ENCODE measurements at regions not wholly inside any gene's neighbourhood (a gene's known extent, or its start where the extent isn't known, plus 50 kb on each side); places are given as distances from the start of the nearest gene placed in this dataset.

GRCh38 chr21:23955135-23955843 lies 1652.0 kb downstream of the MRPL39 start:
- no peak overlapping the region for H3K4me3 Mint-ChIP-seq

More at GRCh38 chr21:23955135-23955843, 1652.0 kb downstream of the MRPL39 start:
- H3K4me1 ChIP-seq (ENCODE audit: insufficient read depth): no peaks in the 10 kb centered on the region
- H3K79me2 ChIP-seq (replicated peaks; ENCODE audit: insufficient read depth): no peaks in the 10 kb centered on the region
- ATAC-seq (no peak), DNase-seq (ENCODE audit: low spot score) (no peak)
- Mint-ChIP-seq H3K9me3 (peaks cover 65% of the 10 kb centered on the region), H3K36me3 (ENCODE audit: low read depth) (peaks cover 4% of the 10 kb centered on the region; the same call in 2 of the 3 replicates), H3K27ac (no peak overlapping the region), H3K27me3 (ENCODE audit: insufficient read depth, low read depth, poor library complexity) (peaks cover 3% of the 10 kb centered on the region), H3K4me1 (no peaks in the 10 kb centered on the region)
- no peaks in the 10 kb centered on the region for H4K20me1 ChIP-seq (replicated peaks; ENCODE audit: insufficient read depth)
- TF ChIP-seq JUNB (IDR thresholded peaks at IDR 0.05; ENCODE audit: unreplicated experiment) (no peak), EZH2phosphoT487 (IDR thresholded peaks at IDR 0.05; ENCODE audit: unreplicated experiment) (no peak), ZNF462 (CRISPR knock-in tag; IDR thresholded peaks at IDR 0.05) (no peak), NANOG (IDR thresholded peaks at IDR 0.05; ENCODE audit: borderline replicate concordance) (no peak), REST (IDR thresholded peaks at IDR 0.05; ENCODE audit: unreplicated experiment) (no peak), CREB1 (CRISPR knock-in tag; IDR thresholded peaks at IDR 0.05; ENCODE audit: low read depth) (no peak), ETS1 (IDR thresholded peaks at IDR 0.05) (no peak), STAT1 (IDR thresholded peaks at IDR 0.05; ENCODE audit: unreplicated experiment) (no peak), CTCF (conservative IDR thresholded peaks at IDR 0.05; ENCODE audit: low read depth in 2 of 2) (no peak), POLR2AphosphoS5 (IDR thresholded peaks at IDR 0.05; ENCODE audit: low read depth) (no peak)
- H3F3A ChIP-seq (replicated peaks; ENCODE audit: low read depth): no peaks in the 10 kb centered on the region
- no peaks in the 10 kb centered on the region for H3K27me3 ChIP-seq (ENCODE audit: insufficient read depth)
- H3K4me2 ChIP-seq: no peak overlapping the region
- H3K36me3 ChIP-seq (ENCODE audit: insufficient read depth): no peaks in the 10 kb centered on the region
- no peak overlapping the region for H3K27ac ChIP-seq (ENCODE audit: low read depth)
- H3K9me2 ChIP-seq (ENCODE audit: insufficient read depth): no peaks in the 10 kb centered on the region; the same call in 1 of the 2 replicates
- no peak overlapping the region for H2AFZ ChIP-seq
- no peak overlapping the region for H3K4me3 ChIP-seq

Measured in GM23338 (cell line).